ENCODE measurements at regions not wholly inside any gene's neighbourhood (a gene's known extent, or its start where the extent isn't known, plus 50 kb on each side); places are given as distances from the start of the nearest gene placed in this dataset.

DNA sequence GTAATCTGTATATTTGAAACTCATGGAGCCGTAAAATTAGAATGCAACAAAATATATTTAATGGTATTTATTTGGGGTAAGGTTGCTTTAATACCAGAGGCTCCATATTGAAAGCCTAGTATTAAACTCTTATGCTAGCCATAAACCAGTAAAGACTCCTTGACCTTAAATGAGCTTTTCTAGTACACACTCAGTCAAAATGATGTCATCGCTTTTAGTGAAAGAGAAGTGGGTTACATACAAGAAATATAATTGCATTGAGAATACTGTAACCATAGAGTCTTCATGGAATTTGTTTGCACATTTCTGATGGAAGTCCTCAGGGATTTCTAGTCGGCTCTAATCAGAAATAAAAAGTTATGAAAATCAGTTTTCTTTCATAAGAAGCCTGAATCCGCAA is 757.6 kb downstream of the GBE1 start:
- DNase-seq (ENCODE audit: low read depth): no peak
- H3K4me3 ChIP-seq (ENCODE audit: control insufficient read depth, low read depth, low read length): no peak overlapping the region
- TF ChIP-seq CTCF (IDR thresholded peaks at IDR 0.05; ENCODE audit: control insufficient read depth, insufficient read depth, low read depth, low read length, missing control alignments): no peak

- DNase-seq (ENCODE audit: low read depth): no peak
- no peak for TF ChIP-seq CTCF (IDR thresholded peaks at IDR 0.05; ENCODE audit: control insufficient read depth, insufficient read depth, low read depth, low read length, missing control alignments)
- H3K4me3 ChIP-seq (ENCODE audit: control insufficient read depth, low read depth, low read length): no peak overlapping the region
Observed at GRCh38 chr3:81003008-81003645, 758.3 kb downstream of the GBE1 start.

DNA sequence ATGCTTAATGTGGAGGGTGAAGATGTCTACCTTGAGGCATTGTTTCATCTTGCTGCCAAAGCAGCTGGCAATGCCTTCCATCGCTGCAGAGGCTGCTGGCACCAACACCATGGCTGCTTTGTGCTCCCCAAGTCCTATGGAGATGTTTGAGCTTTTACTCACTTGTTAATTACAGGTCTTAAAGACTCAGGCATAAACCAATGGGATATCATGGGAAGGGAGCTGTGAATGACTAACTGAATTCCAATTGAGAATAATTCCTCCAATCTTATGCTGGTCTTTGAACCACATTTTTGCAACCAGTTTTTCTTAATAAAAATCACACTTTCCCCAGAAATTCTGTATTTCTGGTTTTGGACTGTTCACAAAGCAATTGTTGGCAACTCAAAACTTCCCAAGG is 762.0 kb downstream of the GBE1 start:
- no peak for DNase-seq (ENCODE audit: low read depth)
- no peak overlapping the region for H3K4me3 ChIP-seq (ENCODE audit: control insufficient read depth, low read depth, low read length)
- TF ChIP-seq CTCF (IDR thresholded peaks at IDR 0.05; ENCODE audit: control insufficient read depth, insufficient read depth, low read depth, low read length, missing control alignments): no peak

DNA sequence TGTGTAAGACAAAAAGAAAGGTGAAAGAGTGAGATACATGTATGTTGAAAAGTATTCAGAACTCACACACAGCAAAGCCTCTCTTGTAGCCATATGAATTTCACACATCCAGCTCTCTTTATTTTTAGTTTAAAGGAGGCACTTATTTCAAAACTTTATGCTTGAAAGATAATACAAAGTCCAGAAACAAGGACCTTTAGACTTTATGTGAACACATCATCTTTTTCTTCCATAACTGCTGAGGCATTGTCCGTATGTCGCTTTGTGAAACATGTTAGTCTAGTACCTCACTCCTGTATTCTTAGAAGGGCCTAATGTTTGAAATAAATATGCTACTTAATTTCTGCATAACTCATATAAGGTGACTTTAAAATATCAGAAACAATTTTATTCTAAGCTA is 763.4 kb downstream of the GBE1 start:
- DNase-seq (ENCODE audit: low read depth): no peak
- TF ChIP-seq CTCF (IDR thresholded peaks at IDR 0.05; ENCODE audit: control insufficient read depth, insufficient read depth, low read depth, low read length, missing control alignments): no peak
- H3K4me3 ChIP-seq (ENCODE audit: control insufficient read depth, low read depth, low read length): no peak overlapping the region

- TF ChIP-seq CTCF (IDR thresholded peaks at IDR 0.05; ENCODE audit: control insufficient read depth, insufficient read depth, low read depth, low read length, missing control alignments): no peak
- DNase-seq (ENCODE audit: low read depth): no peak
- no peak overlapping the region for H3K4me3 ChIP-seq (ENCODE audit: control insufficient read depth, low read depth, low read length)
Observed at GRCh38 chr3:80997622-80998021, 763.8 kb downstream of the GBE1 start.

GRCh38 chr3:80994767-80995166 is 766.7 kb downstream of the GBE1 start:
- H3K4me3 ChIP-seq (ENCODE audit: control insufficient read depth, low read depth, low read length): no peak overlapping the region
- DNase-seq (ENCODE audit: low read depth): no peak
- TF ChIP-seq CTCF (IDR thresholded peaks at IDR 0.05; ENCODE audit: control insufficient read depth, insufficient read depth, low read depth, low read length, missing control alignments): no peak
